Sigmoid colon (tissue), 6 donors: ENCODE measurements at regions not wholly inside any gene's neighbourhood (a gene's known extent, or its start where the extent isn't known, plus 50 kb on each side); places are given as distances from the start of the nearest gene placed in this dataset.

Experiments used
- DNase-seq: peaks from one replicate; pipeline ENCODE4 v3.0.0-alpha.2; 2019
- H3K27ac ChIP-seq, 4 donors: fragments of 200-600 bp; sonication (generic); one replicate each; pipeline ENCODE4 v1.5.1; 2016 to 2019; ENCODE audit warnings: mild to moderate bottlenecking in 1 of 4
- H3K27me3 ChIP-seq, 3 donors: fragments of 200-600 bp; sonication (generic); one replicate each; pipeline ENCODE4 v1.5.1; 2019; ENCODE audit warnings: mild to moderate bottlenecking in 1 of 3
- H3K36me3 ChIP-seq, 4 donors: fragments of 200-600 bp; sonication (generic); one replicate each; pipeline ENCODE4 v1.5.1; 2016 to 2019
- H3K4me1 ChIP-seq, 4 donors: fragments of 200-600 bp; sonication (generic); one replicate each; pipeline ENCODE4 v1.5.1; 2017 to 2019
- H3K4me3 ChIP-seq, 4 donors: fragments of 200-600 bp; sonication (generic); one replicate each; pipeline ENCODE4 v1.5.1; 2017 to 2019; ENCODE audit warnings: mild to moderate bottlenecking in 2 of 4, moderate library complexity in 1 of 4
- H3K9me3 ChIP-seq, 4 donors: fragments of 200-600 bp in 3 of 4; sonication (generic) in 3 of 4; one replicate each; pipeline versions ENCODE4 v1.5.1 to v1.6.1; 2013 to 2019
- CTCF ChIP-seq, 4 experiments: fragments of 450-650 bp in 3 of 4; fragments of 200-600 bp in 1 of 4; IDR thresholded peaks; one replicate each; pipeline ENCODE4 v1.5.1; 2016 to 2019; ENCODE audit warnings: antibody characterized with exemption in 4 of 4, mild to moderate bottlenecking in 3 of 4, moderate library complexity in 2 of 4
- EP300 ChIP-seq, 4 donors: sonication (generic); formaldehyde crosslinking; IDR thresholded peaks; one replicate each; pipeline ENCODE4 v1.6.1; 2017; ENCODE audit warnings: antibody characterized with exemption in 4 of 4
- POLR2A ChIP-seq, 2 donors: fragments of 450-650 bp; IDR thresholded peaks; one replicate each; pipeline ENCODE4 v1.6.1; 2016; ENCODE audit warnings: antibody characterized with exemption in 2 of 2, mild to moderate bottlenecking in 2 of 2, moderate library complexity in 2 of 2
- POLR2AphosphoS5 ChIP-seq, 4 donors: sonication (generic); formaldehyde crosslinking; IDR thresholded peaks; one replicate each; pipeline ENCODE4 v1.6.1; 2017; ENCODE audit warnings: antibody characterized with exemption in 4 of 4
- WGBS, 2 donors: extraction: QIAGEN DNeasy Blood & Tissue Kit; methylation state at CpG; one replicate each; pipeline ENCODE4 v1.1.7; 2013; 5-methylcytosine and 5-hydroxymethylcytosine counted together
- intact Hi-C: fragments of 100-400 bp; cut with DNase I; formaldehyde crosslinking; loops from one replicate; pipeline ENCODE4 v1.15.1; 2023
- donor health status: healthy with polysubstance abuse.
- donor health status: healthy.

- no peaks in the 10 kb centered on the region for H3K36me3 ChIP-seq
- intact Hi-C loops: no loop called here
- H3K27ac ChIP-seq: no peak overlapping the region
- no peaks in the 10 kb centered on the region for H3K27me3 ChIP-seq
- no peak overlapping the region for H3K4me3 ChIP-seq
- DNase-seq: no peak
- no peaks in the 10 kb centered on the region for H3K9me3 ChIP-seq
- peaks cover 0 to 40% (median 29%) of the 10 kb centered on the region in 4 donors for H3K4me1 ChIP-seq
- 82 to 85% methylated on average over 4 of the region's 4 CpGs for whole genome bisulfite sequencing, 2 donors
- TF ChIP-seq EP300 (IDR thresholded peaks at IDR 0.05): no peak
- no peak for TF ChIP-seq CTCF (IDR thresholded peaks at IDR 0.05)
- no peak for TF ChIP-seq POLR2AphosphoS5 (IDR thresholded peaks at IDR 0.05)
- no peak for TF ChIP-seq POLR2A (IDR thresholded peaks at IDR 0.05)
These were observed 137.7 kb upstream of the CYP1B1 start for GRCh38 chr2:38213619-38214167.

- TF ChIP-seq EP300 (IDR thresholded peaks at IDR 0.05) (no peak), CTCF (IDR thresholded peaks at IDR 0.05) (no peak), POLR2AphosphoS5 (IDR thresholded peaks at IDR 0.05) (no peak), POLR2A (IDR thresholded peaks at IDR 0.05) (no peak)
- H3K4me3 ChIP-seq: no peak overlapping the region
- no peaks in the 10 kb centered on the region for H3K27me3 ChIP-seq
- peaks cover 0 to 26% (median 20%) of the 10 kb centered on the region in 4 donors for H3K4me1 ChIP-seq
- H3K9me3 ChIP-seq: no peaks in the 10 kb centered on the region
- intact Hi-C loops: no loop called here
- H3K27ac ChIP-seq: no peak overlapping the region
- no peaks in the 10 kb centered on the region for H3K36me3 ChIP-seq
- 93 to 97% methylated on average over 2 of the region's 2 CpGs for WGBS, 2 donors
- no peak for DNase-seq
These were observed 136.4 kb upstream of the CYP1B1 start for GRCh38 chr2:38212312-38212711.

GRCh38 chr2:38207168-38207567 is 131.2 kb upstream of the CYP1B1 start:
- Histone ChIP-seq H3K27me3 (no peaks in the 10 kb centered on the region), H3K4me1 (peaks cover 0 to 12% (median 6%) of the 10 kb centered on the region in 4 donors), H3K36me3 (no peaks in the 10 kb centered on the region), H3K9me3 (no peaks in the 10 kb centered on the region), H3K4me3 (no peak overlapping the region), H3K27ac (no peak overlapping the region)
- TF ChIP-seq POLR2A (IDR thresholded peaks at IDR 0.05): no peak
- no peak for TF ChIP-seq CTCF (IDR thresholded peaks at IDR 0.05)
- TF ChIP-seq EP300 (IDR thresholded peaks at IDR 0.05): no peak
- intact Hi-C loops: no loop called here
- DNase-seq: no peak
- WGBS, 2 donors: 97% methylated on average over 1 of the region's 1 CpG

- no peak for DNase-seq
- H3K36me3 ChIP-seq: no peaks in the 10 kb centered on the region
- H3K27ac ChIP-seq: no peak overlapping the region
- H3K4me1 ChIP-seq: peaks cover 0 to 38% (median 35%) of the 10 kb centered on the region in 4 donors
- H3K4me3 ChIP-seq: no peak overlapping the region
- WGBS, 2 donors: 96% methylated on average over 9 of the region's 9 CpGs
- intact Hi-C loops: no loop called here
- TF ChIP-seq EP300 (IDR thresholded peaks at IDR 0.05) (no peak), POLR2A (IDR thresholded peaks at IDR 0.05) (no peak), CTCF (IDR thresholded peaks at IDR 0.05) (no peak), POLR2AphosphoS5 (IDR thresholded peaks at IDR 0.05) (no peak)
- no peaks in the 10 kb centered on the region for H3K9me3 ChIP-seq
- H3K27me3 ChIP-seq: no peaks in the 10 kb centered on the region
These were observed 127.5 kb upstream of the CYP1B1 start for GRCh38 chr2:38203446-38203810.
